BE2C (cell line): ENCODE measurements at regions not wholly inside any gene's neighbourhood (a gene's known extent, or its start where the extent isn't known, plus 50 kb on each side); places are given as distances from the start of the nearest gene placed in this dataset.

ENCODE experiments used
- DNase-seq: peaks from one replicate; pipeline ENCODE4 v3.0.0-alpha.2; 2020
- H3K27me3 ChIP-seq: fragments of 250-450 bp; sonication (Bioruptor Pico); 2 replicates; pipeline ENCODE4 v1.5.1; 2020; ENCODE audit warnings: mild to moderate bottlenecking
- H3K36me3 ChIP-seq: fragments of 250-450 bp; sonication (Bioruptor Pico); 2 replicates; pipeline ENCODE4 v1.5.1; 2020; ENCODE audit warnings: mild to moderate bottlenecking
- H3K4me1 ChIP-seq: fragments of 250-450 bp; sonication (Bioruptor Pico); 2 replicates; pipeline ENCODE4 v1.5.1; 2020
- H3K4me3 ChIP-seq: 2 replicates; pipeline ENCODE4 v1.5.1; 2011; ENCODE audit warnings: low read depth, low read length
- H3K9me3 ChIP-seq: fragments of 250-450 bp; sonication (Bioruptor Pico); 2 replicates; pipeline ENCODE4 v1.5.1; 2020
- CTCF ChIP-seq: IDR thresholded peaks from 2 replicates; pipeline ENCODE4 v1.5.1; 2012; ENCODE audit warnings: mild to moderate bottlenecking, low read depth, low read length

- TF ChIP-seq CTCF, result no peak
- DNase-seq, result no peak
- peaks cover 11% of the 10 kb centered on the region for H3K4me1 ChIP-seq
- H3K4me3 ChIP-seq, result no peak overlapping the region
- H3K27me3 ChIP-seq, result no peaks in the 10 kb centered on the region
- no peaks in the 10 kb centered on the region for H3K36me3 ChIP-seq
- H3K9me3 ChIP-seq, result no peaks in the 10 kb centered on the region
These were observed 100.1 kb upstream of the DUSP10 start for GRCh38 chr1:221841983-221842335.

- H3K9me3 ChIP-seq, result no peaks in the 10 kb centered on the region
- H3K36me3 ChIP-seq, result no peaks in the 10 kb centered on the region
- no peak for DNase-seq
- H3K4me1 ChIP-seq, result peaks cover 11% of the 10 kb centered on the region
- no peak for TF ChIP-seq CTCF
- H3K27me3 ChIP-seq, result no peaks in the 10 kb centered on the region
- H3K4me3 ChIP-seq, result no peak overlapping the region
These were observed 99.5 kb upstream of the DUSP10 start for GRCh38 chr1:221841251-221841982.

- Histone ChIP-seq H3K4me3 (no peak overlapping the region), H3K9me3 (no peaks in the 10 kb centered on the region), H3K4me1 (peaks cover 11% of the 10 kb centered on the region), H3K27me3 (no peaks in the 10 kb centered on the region), H3K36me3 (no peaks in the 10 kb centered on the region)
- DNase-seq, result no peak
- no peak for TF ChIP-seq CTCF
These were observed 98.8 kb upstream of the DUSP10 start for GRCh38 chr1:221840511-221841243.

- Histone ChIP-seq H3K4me3 (no peak overlapping the region), H3K27me3 (no peaks in the 10 kb centered on the region)
These were observed 98.0 kb upstream of the DUSP10 start for GRCh38 chr1:221839782-221840395.

GRCh38 chr1:221839321-221839720 is 97.4 kb upstream of the DUSP10 start:
- Histone ChIP-seq H3K27me3 (no peaks in the 10 kb centered on the region), H3K9me3 (no peaks in the 10 kb centered on the region), H3K4me3 (no peak overlapping the region), H3K4me1 (peaks cover 11% of the 10 kb centered on the region), H3K36me3 (no peaks in the 10 kb centered on the region)
- no peak for TF ChIP-seq CTCF
- no peak for DNase-seq

More at GRCh38 chr1:221839782-221840395, 98.0 kb upstream of the DUSP10 start:
- no peaks in the 10 kb centered on the region for H3K9me3 ChIP-seq
- peak; percentile 74 for DNase-seq
- no peaks in the 10 kb centered on the region for H3K36me3 ChIP-seq
- TF ChIP-seq CTCF, result no peak
- peaks cover 11% of the 10 kb centered on the region for H3K4me1 ChIP-seq

- H3K36me3 ChIP-seq, result no peaks in the 10 kb centered on the region
- H3K9me3 ChIP-seq, result no peaks in the 10 kb centered on the region
- no peak for TF ChIP-seq CTCF
- H3K4me1 ChIP-seq, result peaks cover 13% of the 10 kb centered on the region
- H3K27me3 ChIP-seq, result no peaks in the 10 kb centered on the region
- H3K4me3 ChIP-seq, result no peak overlapping the region
- no peak for DNase-seq
These were observed 96.0 kb upstream of the DUSP10 start for GRCh38 chr1:221837896-221838295.
